ENCODE measurements at regions not wholly inside any gene's neighbourhood (a gene's known extent, or its start where the extent isn't known, plus 50 kb on each side); places are given as distances from the start of the nearest gene placed in this dataset.

GRCh38 chr3:167032267-167032876, 347.7 kb downstream of the ZBBX start (continued):
- TF ChIP-seq RNF219 (CRISPR knock-in tag; IDR thresholded peaks at IDR 0.05) (no peak), ZNF629 (CRISPR knock-in tag; conservative IDR thresholded peaks at IDR 0.05) (no peak), E2F5 (CRISPR knock-in tag; conservative IDR thresholded peaks at IDR 0.05) (no peak), HIC2 (CRISPR knock-in tag; IDR thresholded peaks at IDR 0.05; ENCODE audit: low read depth) (no peak), SMC3 (IDR thresholded peaks at IDR 0.05; ENCODE audit: low read length) (peak; percentile 36; the same call in 1 of the 2 replicates), ATF4 (CRISPR knock-in tag; IDR thresholded peaks at IDR 0.05) (no peak), ZFYVE20 (CRISPR knock-in tag; IDR thresholded peaks at IDR 0.05; ENCODE audit: borderline replicate concordance, low read depth) (no peak), ZSCAN21 (CRISPR knock-in tag; IDR thresholded peaks at IDR 0.05; ENCODE audit: borderline replicate concordance) (no peak), CERS6 (CRISPR knock-in tag; IDR thresholded peaks at IDR 0.05) (no peak), ZNF24 (IDR thresholded peaks at IDR 0.05) (no peak)

All from HepG2 (cell line).